ENCODE measurements at regions not wholly inside any gene's neighbourhood (a gene's known extent, or its start where the extent isn't known, plus 50 kb on each side); places are given as distances from the start of the nearest gene placed in this dataset.

DNA sequence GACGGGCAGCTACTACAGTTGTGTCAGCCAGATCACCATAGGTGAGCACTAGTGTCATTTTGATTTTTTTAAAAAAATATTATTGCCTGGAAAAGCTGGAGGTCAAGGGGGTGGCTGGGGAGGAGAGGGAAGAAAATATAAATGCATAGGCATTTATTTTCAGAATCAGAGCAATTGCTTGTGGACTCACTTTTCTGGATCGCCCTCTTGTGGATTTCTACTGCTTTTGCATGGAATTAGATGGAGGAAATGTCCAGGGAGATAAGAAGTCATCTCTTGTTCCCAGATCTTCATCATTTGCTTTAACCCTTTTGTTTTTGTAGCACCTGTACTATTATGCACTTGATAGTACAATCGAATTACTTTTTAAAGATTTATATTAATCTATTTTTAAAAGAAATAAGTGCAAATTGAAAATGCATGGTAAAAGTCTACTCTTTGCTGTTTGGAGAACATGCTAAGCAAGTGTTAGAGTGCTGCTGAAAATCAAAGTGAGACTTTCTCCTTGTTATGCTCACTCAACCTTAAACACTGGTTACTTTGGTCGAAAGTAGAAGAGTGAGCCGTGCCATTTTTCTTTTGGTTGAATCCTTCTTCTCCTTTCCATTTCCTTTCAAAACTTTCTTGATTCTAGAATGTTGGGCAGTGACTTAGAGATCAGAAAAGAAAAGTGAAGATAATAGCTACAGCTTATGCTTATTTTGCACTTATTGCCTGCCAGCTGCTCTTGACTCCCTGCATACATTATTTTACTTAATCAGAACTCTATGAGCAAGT is 60.6 kb upstream of the ANO4 start:
- TF ChIP-seq, protein P1, sequence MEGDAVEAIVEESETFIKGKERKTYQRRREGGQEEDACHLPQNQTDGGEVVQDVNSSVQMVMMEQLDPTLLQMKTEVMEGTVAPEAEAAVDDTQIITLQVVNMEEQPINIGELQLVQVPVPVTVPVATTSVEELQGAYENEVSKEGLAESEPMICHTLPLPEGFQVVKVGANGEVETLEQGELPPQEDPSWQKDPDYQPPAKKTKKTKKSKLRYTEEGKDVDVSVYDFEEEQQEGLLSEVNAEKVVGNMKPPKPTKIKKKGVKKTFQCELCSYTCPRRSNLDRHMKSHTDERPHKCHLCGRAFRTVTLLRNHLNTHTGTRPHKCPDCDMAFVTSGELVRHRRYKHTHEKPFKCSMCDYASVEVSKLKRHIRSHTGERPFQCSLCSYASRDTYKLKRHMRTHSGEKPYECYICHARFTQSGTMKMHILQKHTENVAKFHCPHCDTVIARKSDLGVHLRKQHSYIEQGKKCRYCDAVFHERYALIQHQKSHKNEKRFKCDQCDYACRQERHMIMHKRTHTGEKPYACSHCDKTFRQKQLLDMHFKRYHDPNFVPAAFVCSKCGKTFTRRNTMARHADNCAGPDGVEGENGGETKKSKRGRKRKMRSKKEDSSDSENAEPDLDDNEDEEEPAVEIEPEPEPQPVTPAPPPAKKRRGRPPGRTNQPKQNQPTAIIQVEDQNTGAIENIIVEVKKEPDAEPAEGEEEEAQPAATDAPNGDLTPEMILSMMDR (IDR thresholded peaks at IDR 0.05 in 4 of 5, conservative IDR thresholded peaks at IDR 0.05 in 1 of 5) = no peak
- no peak for TF ChIP-seq POLR2A (IDR thresholded peaks at IDR 0.05)

Measured in gastrocnemius medialis (tissue), 4 donors.